ENCODE measurements at regions not wholly inside any gene's neighbourhood (a gene's known extent, or its start where the extent isn't known, plus 50 kb on each side); places are given as distances from the start of the nearest gene placed in this dataset.

GRCh38 chr20:6489361-6490171, 277.9 kb upstream of the BMP2 start (continued):
- TF ChIP-seq ZNF616 (CRISPR knock-in tag; IDR thresholded peaks at IDR 0.05; ENCODE audit: low read depth) (no peak), TFE3 (CRISPR knock-in tag; IDR thresholded peaks at IDR 0.05) (peak; percentile 18; the same call in 1 of the 2 replicates), CENPT (CRISPR knock-in tag; IDR thresholded peaks at IDR 0.05; ENCODE audit: low read depth) (no peak), NCOA1 (CRISPR knock-in tag; IDR thresholded peaks at IDR 0.05) (no peak), MED1 (CRISPR knock-in tag; IDR thresholded peaks at IDR 0.05) (no peak), POLR2A (IDR thresholded peaks at IDR 0.05; ENCODE audit: insufficient read depth in 1 of 2, low read depth in 2 of 2, low read length in 2 of 2) (no peak), SKIL (CRISPR knock-in tag; IDR thresholded peaks at IDR 0.05; ENCODE audit: borderline replicate concordance) (no peak), ZBTB37 (CRISPR knock-in tag; IDR thresholded peaks at IDR 0.05) (no peak), ZNF512 (CRISPR knock-in tag; IDR thresholded peaks at IDR 0.05) (no peak), SCMH1 (CRISPR knock-in tag; IDR thresholded peaks at IDR 0.05; ENCODE audit: borderline replicate concordance) (no peak), TEAD2 (CRISPR knock-in tag; IDR thresholded peaks at IDR 0.05) (no peak), CSRNP1 (CRISPR knock-in tag; IDR thresholded peaks at IDR 0.05) (no peak), ZFP37 (CRISPR knock-in tag; IDR thresholded peaks at IDR 0.05; ENCODE audit: borderline replicate concordance) (no peak), ZNF678 (CRISPR knock-in tag; IDR thresholded peaks at IDR 0.05) (no peak), ZNF780A (CRISPR knock-in tag; IDR thresholded peaks at IDR 0.05) (no peak), TFDP2 (CRISPR knock-in tag; IDR thresholded peaks at IDR 0.05) (no peak), MXI1 (IDR thresholded peaks at IDR 0.05; ENCODE audit: borderline replicate concordance, low read depth, low read length) (no peak), KDM4B (CRISPR knock-in tag; IDR thresholded peaks at IDR 0.05) (no peak), IKZF4 (CRISPR knock-in tag; IDR thresholded peaks at IDR 0.05; ENCODE audit: borderline replicate concordance, low read depth, not compliant biosample characterization) (no peak), HOXA3 (CRISPR knock-in tag; IDR thresholded peaks at IDR 0.05) (peak; percentile 24; the same call in 1 of the 2 replicates)
